GM23338 (cell line): ENCODE measurements at regions not wholly inside any gene's neighbourhood (a gene's known extent, or its start where the extent isn't known, plus 50 kb on each side); places are given as distances from the start of the nearest gene placed in this dataset.

Experiments used
- ATAC-seq: fragments of 200-7000 bp; cut with Tn5 transposase; 3 replicates; pipeline ENCODE4 v1.9.1; 2020
- DNase-seq: peaks from one replicate; pipeline ENCODE4 v3.0.0-alpha.2; 2015; ENCODE audit warnings: low spot score
- H2AFZ ChIP-seq: fragments of 200-600 bp; sonication (generic); 2 replicates; pipeline ENCODE4 v1.8.0; 2016; ENCODE audit warnings: antibody characterized with exemption, mild to moderate bottlenecking, moderate library complexity
- H3F3A ChIP-seq: fragments of 200-600 bp; sonication (generic); replicated peaks from 2 replicates; pipeline ENCODE4 v1.8.0; 2017; ENCODE audit warnings: antibody characterized with exemption, mixed run types, low read depth
- H3K27ac ChIP-seq: fragments of 200-600 bp; sonication (generic); 2 replicates; pipeline ENCODE4 v1.6.1; 2016; ENCODE audit warnings: low read depth
- H3K27me3 ChIP-seq: fragments of 200-600 bp; sonication (generic); 2 replicates; pipeline ENCODE4 v1.8.0; 2016; ENCODE audit warnings: mild to moderate bottlenecking, mixed run types, moderate library complexity; ENCODE audit not compliant: insufficient read depth
- H3K36me3 ChIP-seq: fragments of 200-600 bp; sonication (generic); 2 replicates; pipeline ENCODE4 v1.8.0; 2016; ENCODE audit warnings: mild to moderate bottlenecking; ENCODE audit not compliant: insufficient read depth
- H3K4me1 ChIP-seq: fragments of 200-600 bp; sonication (generic); 2 replicates; pipeline ENCODE4 v1.8.0; 2016; ENCODE audit warnings: mild to moderate bottlenecking, moderate library complexity; ENCODE audit not compliant: insufficient read depth
- H3K4me2 ChIP-seq: fragments of 200-600 bp; sonication (generic); 2 replicates; pipeline ENCODE4 v1.7.1; 2017; ENCODE audit warnings: mixed run types
- H3K4me3 ChIP-seq: fragments of 200-600 bp; sonication (generic); 2 replicates; pipeline ENCODE4 v1.6.1; 2016; ENCODE audit warnings: mixed run types
- H3K79me2 ChIP-seq: fragments of 200-600 bp; sonication (generic); replicated peaks from 2 replicates; pipeline ENCODE4 v1.8.0; 2017; ENCODE audit warnings: mild to moderate bottlenecking; ENCODE audit not compliant: insufficient read depth
- H3K9me2 ChIP-seq: fragments of 200-600 bp; sonication (generic); 2 replicates; pipeline ENCODE4 v1.8.0; 2017; ENCODE audit not compliant: insufficient read depth
- H4K20me1 ChIP-seq: fragments of 200-600 bp; sonication (generic); replicated peaks from 2 replicates; pipeline ENCODE4 v1.8.0; 2017; ENCODE audit warnings: mild to moderate bottlenecking; ENCODE audit not compliant: insufficient read depth
- H3K27ac Mint-ChIP-seq: 2 replicates; pipeline ENCODE4 v1.8.0; 2020; ENCODE audit warnings: inconsistent platforms, mild to moderate bottlenecking, moderate library complexity, mixed read lengths
- H3K27me3 Mint-ChIP-seq: 3 replicates; pipeline ENCODE4 v1.8.0; 2022; ENCODE audit warnings: low read depth, mild to moderate bottlenecking, moderate library complexity, mixed read lengths, inconsistent platforms; ENCODE audit not compliant: insufficient read depth, poor library complexity
- H3K36me3 Mint-ChIP-seq: 3 replicates; pipeline ENCODE4 v1.8.0; 2021; ENCODE audit warnings: low read depth, mild to moderate bottlenecking, inconsistent platforms, moderate library complexity, mixed read lengths
- H3K4me1 Mint-ChIP-seq: 3 replicates; pipeline ENCODE4 v1.8.0; 2020; ENCODE audit warnings: mild to moderate bottlenecking, inconsistent platforms, mixed read lengths
- H3K4me3 Mint-ChIP-seq: 3 replicates; pipeline ENCODE4 v1.8.0; 2021; ENCODE audit warnings: moderate library complexity, mild to moderate bottlenecking, inconsistent platforms, mixed read lengths
- H3K9me3 Mint-ChIP-seq: 3 replicates; pipeline ENCODE4 v1.8.0; 2020; ENCODE audit warnings: moderate library complexity, mild to moderate bottlenecking, inconsistent platforms, mixed read lengths
- CREB1 ChIP-seq: fragments of 250-450 bp; sonication (Bioruptor Pico); IDR thresholded peaks from 2 replicates; pipeline ENCODE4 v1.5.0; 2020; ENCODE audit warnings: low read depth, mild to moderate bottlenecking, moderate library complexity
- ETS1 ChIP-seq: IDR thresholded peaks from 2 replicates; pipeline ENCODE4 v1.6.1; 2016; ENCODE audit warnings: antibody characterized with exemption
- EZH2 ChIP-seq: fragments of 200-600 bp; sonication (generic); IDR thresholded peaks from one replicate; pipeline ENCODE4 v1.8.0; 2017; ENCODE audit warnings: antibody characterized with exemption, mild to moderate bottlenecking, low read depth; ENCODE audit not compliant: unreplicated experiment
- EZH2phosphoT487 ChIP-seq: fragments of 200-600 bp; sonication (generic); IDR thresholded peaks from one replicate; pipeline ENCODE4 v1.8.1; 2018; ENCODE audit warnings: antibody characterized with exemption; ENCODE audit not compliant: unreplicated experiment
- JUNB ChIP-seq: IDR thresholded peaks from one replicate; pipeline ENCODE4 v1.6.1; 2016; ENCODE audit warnings: antibody characterized with exemption; ENCODE audit not compliant: unreplicated experiment
- NANOG ChIP-seq: IDR thresholded peaks from 2 replicates; pipeline ENCODE4 v1.6.1; 2016; ENCODE audit warnings: antibody characterized with exemption, borderline replicate concordance
- POLR2AphosphoS5 ChIP-seq: IDR thresholded peaks from 2 replicates; pipeline ENCODE4 v1.6.1; 2016; ENCODE audit warnings: antibody characterized with exemption, low read depth
- REST ChIP-seq: IDR thresholded peaks from one replicate; pipeline ENCODE4 v1.6.1; 2018; ENCODE audit warnings: antibody characterized with exemption; ENCODE audit not compliant: unreplicated experiment
- ZNF114 ChIP-seq: fragments of 250-450 bp; sonication (Bioruptor Pico); IDR thresholded peaks from 2 replicates; pipeline ENCODE4 v1.5.0; 2020; ENCODE audit warnings: mild to moderate bottlenecking, moderate library complexity
- ZNF331 ChIP-seq: fragments of 250-450 bp; sonication (Bioruptor Pico); IDR thresholded peaks from 2 replicates; pipeline ENCODE4 v1.5.0; 2020; ENCODE audit warnings: low read depth, mild to moderate bottlenecking, moderate library complexity
- ZNF462 ChIP-seq: fragments of 250-450 bp; sonication (Bioruptor Pico); IDR thresholded peaks from 2 replicates; pipeline ENCODE4 v1.5.0; 2020; ENCODE audit warnings: mild to moderate bottlenecking, moderate library complexity

- TF ChIP-seq POLR2AphosphoS5 (no peak), NANOG (no peak), ZNF331 (CRISPR knock-in tag) (no peak), CREB1 (CRISPR knock-in tag) (no peak), JUNB (no peak), REST (no peak), EZH2 (no peak), EZH2phosphoT487 (no peak)
These were observed 218.2 kb upstream of the NR5A2 start (continued) for GRCh38 chr1:199809311-199809710.

GRCh38 chr1:199811163-199811562 lies 216.3 kb upstream of the NR5A2 start:
- no peaks in the 10 kb centered on the region for H3K36me3 Mint-ChIP-seq
- no peaks in the 10 kb centered on the region for H3K27me3 ChIP-seq
- no peaks in the 10 kb centered on the region for H3K36me3 ChIP-seq
- DNase-seq (no peak), ATAC-seq (no peak)
- no peaks in the 10 kb centered on the region for H4K20me1 ChIP-seq
- H3K79me2 ChIP-seq: no peaks in the 10 kb centered on the region
- H3K4me1 Mint-ChIP-seq: no peaks in the 10 kb centered on the region; the same call in 2 of the 3 replicates
- no peak overlapping the region for H3K4me3 ChIP-seq
- H3K4me3 Mint-ChIP-seq: no peak overlapping the region
- peaks cover 4% of the 10 kb centered on the region; the same call in 1 of the 2 replicates for H3K9me2 ChIP-seq
- H3K4me1 ChIP-seq: no peaks in the 10 kb centered on the region
- peak overlapping the region; percentile 19; the same call in 1 of the 2 replicates for H2AFZ ChIP-seq
- no peaks in the 10 kb centered on the region for H3F3A ChIP-seq
- no peak overlapping the region for H3K27ac Mint-ChIP-seq
- H3K4me2 ChIP-seq: no peak overlapping the region
- H3K27ac ChIP-seq: no peak overlapping the region
- H3K27me3 Mint-ChIP-seq: no peaks in the 10 kb centered on the region
- H3K9me3 Mint-ChIP-seq: no peaks in the 10 kb centered on the region; the same call in 2 of the 3 replicates
- TF ChIP-seq POLR2AphosphoS5 (no peak), NANOG (no peak), REST (no peak), JUNB (no peak), ZNF331 (CRISPR knock-in tag) (no peak), EZH2 (no peak), ETS1 (no peak), ZNF114 (CRISPR knock-in tag) (no peak), ZNF462 (CRISPR knock-in tag) (no peak)
